HG03469 (cell line): ENCODE measurements at regions not wholly inside any gene's neighbourhood (a gene's known extent, or its start where the extent isn't known, plus 50 kb on each side); places are given as distances from the start of the nearest gene placed in this dataset.

Experiments
- ATAC-seq: cut with Tn5 transposase; IDR thresholded peaks from one replicate; pipeline ENCODE4 v1.9.1; 2021; ENCODE audit warnings: mild to moderate bottlenecking, moderate library complexity, moderate number of reproducible peaks; ENCODE audit not compliant: unreplicated experiment

GRCh38 chr7:136050462-136050847 lies 73.3 kb upstream of the MTPN start:
- no peak for ATAC-seq

- ATAC-seq = no peak
Observed at GRCh38 chr7:136049818-136050461, 72.8 kb upstream of the MTPN start.

- ATAC-seq = no peak
Observed at GRCh38 chr7:136049117-136049516, 72.0 kb upstream of the MTPN start.

GRCh38 chr7:136046548-136046947 lies 69.4 kb upstream of the MTPN start:
- no peak for ATAC-seq

GRCh38 chr7:136045992-136046391 lies 68.8 kb upstream of the MTPN start:
- ATAC-seq = no peak

GRCh38 chr7:136045181-136045580 lies 68.0 kb upstream of the MTPN start:
- no peak for ATAC-seq

- no peak for ATAC-seq
Observed at GRCh38 chr7:136039577-136040345, 62.6 kb upstream of the MTPN start.

GRCh38 chr7:136036336-136036735 lies 59.2 kb upstream of the MTPN start:
- ATAC-seq = no peak

- ATAC-seq = no peak
Observed at GRCh38 chr7:136034132-136034531, 57.0 kb upstream of the MTPN start.

- no peak for ATAC-seq
Observed at GRCh38 chr7:136033413-136034031, 56.4 kb upstream of the MTPN start.

GRCh38 chr7:136030867-136031318 lies 53.7 kb upstream of the MTPN start:
- ATAC-seq = peak; percentile 96

- ATAC-seq = no peak
Observed at GRCh38 chr7:136030330-136030729, 53.2 kb upstream of the MTPN start.

- ATAC-seq = no peak
Observed at GRCh38 chr7:136027160-136027559, 50.0 kb upstream of the MTPN start.
